ENCODE measurements at regions not wholly inside any gene's neighbourhood (a gene's known extent, or its start where the extent isn't known, plus 50 kb on each side); places are given as distances from the start of the nearest gene placed in this dataset.
"Not testable (repeated sequence)": the region's sequence is repeated elsewhere in the genome, so short reads cannot be mapped to it uniquely, and the experiment has no call there.

DNA sequence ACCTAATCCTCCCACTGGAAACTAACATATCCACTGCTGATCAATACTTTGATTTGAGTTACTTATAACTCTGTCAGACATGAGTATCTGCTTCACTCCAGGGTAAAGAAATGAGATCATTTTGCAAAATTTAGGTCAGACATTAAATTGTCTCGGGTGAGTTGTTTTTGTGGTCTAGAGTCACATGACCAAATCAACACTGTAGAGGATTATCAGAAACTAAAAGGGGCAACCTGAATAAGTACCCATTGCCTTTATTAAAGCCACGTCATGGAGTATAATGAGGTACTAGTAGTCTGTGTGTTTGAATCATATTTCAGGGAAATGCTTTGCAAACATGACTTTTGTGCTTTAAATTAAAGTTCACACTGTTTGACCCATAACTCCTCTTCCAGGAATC, 107.7 kb upstream of the ADO start:
- Histone ChIP-seq H3K4me3 (ENCODE audit: low read length) (no peak overlapping the region), H3K27ac (ENCODE audit: low read length) (no peak overlapping the region), H3K36me3 (ENCODE audit: insufficient read depth, low read depth, low read length) (no peaks in the 10 kb centered on the region), H3K9ac (ENCODE audit: low read depth, low read length) (no peak overlapping the region), H3K4me1 (ENCODE audit: insufficient read depth, low read length) (peaks cover 7% of the 10 kb centered on the region; the same call in 1 of the 2 replicates), H3K27me3 (ENCODE audit: insufficient read depth, low read length) (no peaks in the 10 kb centered on the region), H3K9me3 (ENCODE audit: insufficient read depth, low read depth, low read length) (peaks cover 30% of the 10 kb centered on the region)

DNA sequence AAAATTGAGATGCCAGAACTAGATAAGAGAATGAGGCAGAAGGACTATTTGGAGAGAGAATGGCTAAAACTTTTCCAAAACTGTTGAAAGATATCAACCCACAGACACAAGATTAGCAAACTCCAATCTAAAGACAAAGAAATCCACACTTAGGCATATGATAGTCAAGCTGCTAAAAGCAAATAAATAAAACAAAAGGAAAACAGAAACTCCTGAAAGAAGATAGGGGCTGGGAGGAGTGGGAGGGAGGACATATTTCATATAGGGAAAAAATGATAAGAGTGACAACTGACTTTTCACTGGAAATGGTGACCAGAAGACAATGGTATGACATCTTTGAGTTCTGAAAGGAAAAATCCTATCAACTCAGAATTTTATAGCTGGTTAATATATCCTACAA, 105.4 kb upstream of the ADO start:
- Histone ChIP-seq H3K9me3 (ENCODE audit: insufficient read depth, low read depth, low read length) (peaks cover 30% of the 10 kb centered on the region), H3K27ac (ENCODE audit: low read length) (no peak overlapping the region), H3K9ac (ENCODE audit: low read depth, low read length) (no peak overlapping the region), H3K36me3 (ENCODE audit: insufficient read depth, low read depth, low read length) (no peaks in the 10 kb centered on the region), H3K4me1 (ENCODE audit: insufficient read depth, low read length) (no peaks in the 10 kb centered on the region), H3K4me3 (ENCODE audit: low read length) (no peak overlapping the region), H3K27me3 (ENCODE audit: insufficient read depth, low read length) (no peaks in the 10 kb centered on the region)

DNA sequence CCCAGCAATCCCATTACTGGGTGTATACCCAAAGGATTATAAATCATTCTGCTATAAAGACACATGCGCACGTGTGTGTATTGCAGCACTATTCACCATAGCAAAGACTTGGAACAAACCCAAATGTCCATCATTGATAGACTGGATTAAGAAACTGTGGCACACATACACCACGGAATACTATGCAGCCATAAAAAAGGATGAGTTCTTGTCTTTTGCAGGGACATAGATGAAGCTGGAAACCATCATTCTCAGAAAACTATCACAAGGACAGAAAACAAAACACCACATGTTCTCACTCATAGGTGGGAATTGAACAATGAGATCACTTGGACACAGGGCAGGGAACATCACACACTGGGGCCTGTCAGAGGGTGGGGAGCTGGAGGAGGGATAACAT, 100.4 kb upstream of the ADO start:
- H3K4me3 ChIP-seq (ENCODE audit: low read length); H3K9ac ChIP-seq (ENCODE audit: low read depth, low read length); H3K36me3 ChIP-seq (ENCODE audit: insufficient read depth, low read depth, low read length); H3K27me3 ChIP-seq (ENCODE audit: insufficient read depth, low read length); H3K4me1 ChIP-seq (ENCODE audit: insufficient read depth, low read length); H3K27ac ChIP-seq (ENCODE audit: low read length): not testable (repeated sequence)
- H3K9me3 ChIP-seq (ENCODE audit: insufficient read depth, low read depth, low read length): peaks cover 16% of the 10 kb centered on the region

- Histone ChIP-seq H3K9me3 (ENCODE audit: insufficient read depth, low read depth, low read length) (peaks cover 5% of the 10 kb centered on the region; the same call in 1 of the 2 replicates), H3K4me3 (ENCODE audit: low read length) (no peak overlapping the region), H3K9ac (ENCODE audit: low read depth, low read length) (no peak overlapping the region), H3K27ac (ENCODE audit: low read length) (no peak overlapping the region), H3K27me3 (ENCODE audit: insufficient read depth, low read length) (no peaks in the 10 kb centered on the region), H3K4me1 (ENCODE audit: insufficient read depth, low read length) (no peaks in the 10 kb centered on the region), H3K36me3 (ENCODE audit: insufficient read depth, low read depth, low read length) (no peaks in the 10 kb centered on the region)
Measured at GRCh38 chr10:62705789-62706188, 98.7 kb upstream of the ADO start.

DNA sequence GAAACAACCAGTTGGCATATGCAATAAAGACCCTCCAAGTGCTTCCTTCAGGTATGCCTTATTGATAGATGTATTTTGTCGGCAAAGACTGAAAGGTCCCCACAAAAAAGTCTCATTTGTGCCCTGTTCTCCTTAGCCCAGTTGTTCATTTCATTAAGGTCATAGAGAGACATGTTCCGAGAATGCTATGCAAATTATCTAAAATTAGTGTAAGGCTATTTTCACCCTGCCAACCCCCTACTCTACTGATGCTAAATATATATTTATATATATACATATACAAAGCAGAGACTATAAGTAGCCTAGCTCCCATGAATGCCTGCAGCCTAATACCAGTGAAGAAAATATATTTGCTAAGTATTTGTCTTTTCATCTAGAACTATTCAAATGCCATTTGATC, 96.7 kb upstream of the ADO start:
- Histone ChIP-seq H3K27ac (ENCODE audit: low read length) (no peak overlapping the region), H3K4me3 (ENCODE audit: low read length) (no peak overlapping the region), H3K36me3 (ENCODE audit: insufficient read depth, low read depth, low read length) (no peaks in the 10 kb centered on the region), H3K9me3 (ENCODE audit: insufficient read depth, low read depth, low read length) (no peaks in the 10 kb centered on the region; the same call in 1 of the 2 replicates), H3K27me3 (ENCODE audit: insufficient read depth, low read length) (no peaks in the 10 kb centered on the region), H3K9ac (ENCODE audit: low read depth, low read length) (no peak overlapping the region), H3K4me1 (ENCODE audit: insufficient read depth, low read length) (no peaks in the 10 kb centered on the region)

DNA sequence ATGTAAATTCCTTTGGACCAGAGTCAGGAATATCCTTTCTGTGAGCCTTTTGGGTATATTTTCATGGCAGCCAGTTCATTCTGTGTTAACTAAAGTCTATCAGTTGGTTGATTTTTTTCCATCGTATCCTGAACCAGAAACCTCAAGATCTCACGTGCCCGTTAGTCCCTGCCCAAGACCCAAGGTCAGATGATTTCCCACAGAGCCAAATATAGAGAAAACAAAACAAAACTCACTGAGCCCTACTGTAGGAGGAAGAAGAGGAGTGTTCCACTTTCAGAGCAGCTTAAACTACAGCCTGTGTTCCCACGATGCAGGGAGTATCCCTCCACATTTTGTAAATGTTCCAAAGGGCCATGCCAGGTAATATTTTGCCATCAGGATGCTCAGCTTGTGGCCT, 96.0 kb upstream of the ADO start:
- Histone ChIP-seq H3K27me3 (ENCODE audit: insufficient read depth, low read length) (no peaks in the 10 kb centered on the region), H3K9me3 (ENCODE audit: insufficient read depth, low read depth, low read length) (no peaks in the 10 kb centered on the region; the same call in 1 of the 2 replicates), H3K4me1 (ENCODE audit: insufficient read depth, low read length) (no peaks in the 10 kb centered on the region), H3K36me3 (ENCODE audit: insufficient read depth, low read depth, low read length) (no peaks in the 10 kb centered on the region), H3K9ac (ENCODE audit: low read depth, low read length) (no peak overlapping the region), H3K27ac (ENCODE audit: low read length) (no peak overlapping the region), H3K4me3 (ENCODE audit: low read length) (no peak overlapping the region)

DNA sequence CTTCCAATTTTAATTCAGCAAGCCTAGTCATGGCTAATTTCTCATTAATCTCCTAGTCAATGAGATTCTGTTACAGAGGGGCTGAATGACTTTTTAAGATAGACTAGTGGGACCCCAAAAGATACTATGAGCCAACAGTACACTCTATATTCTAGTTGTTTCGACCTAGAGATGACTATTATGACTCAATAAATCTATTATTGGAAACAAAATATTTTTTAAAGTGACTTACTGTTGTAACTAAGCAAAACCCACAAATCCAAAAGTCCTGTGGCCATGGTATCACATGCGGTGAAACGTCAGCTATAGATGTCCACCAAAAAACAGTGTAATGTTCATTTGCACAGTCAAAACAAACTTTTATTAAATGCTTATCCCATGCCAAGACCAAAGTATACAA, 95.3 kb upstream of the ADO start:
- H3K27ac ChIP-seq (ENCODE audit: low read length): no peak overlapping the region
- no peaks in the 10 kb centered on the region; the same call in 1 of the 2 replicates for H3K9me3 ChIP-seq (ENCODE audit: insufficient read depth, low read depth, low read length)
- H3K4me3 ChIP-seq (ENCODE audit: low read length): no peak overlapping the region
- H3K36me3 ChIP-seq (ENCODE audit: insufficient read depth, low read depth, low read length): no peaks in the 10 kb centered on the region
- H3K27me3 ChIP-seq (ENCODE audit: insufficient read depth, low read length): no peaks in the 10 kb centered on the region
- no peak overlapping the region for H3K9ac ChIP-seq (ENCODE audit: low read depth, low read length)
- H3K4me1 ChIP-seq (ENCODE audit: insufficient read depth, low read length): no peaks in the 10 kb centered on the region

GRCh38 chr10:62710182-62710581, 94.3 kb upstream of the ADO start:
- Histone ChIP-seq H3K36me3 (ENCODE audit: insufficient read depth, low read depth, low read length) (no peaks in the 10 kb centered on the region), H3K4me3 (ENCODE audit: low read length) (no peak overlapping the region), H3K9ac (ENCODE audit: low read depth, low read length) (no peak overlapping the region), H3K4me1 (ENCODE audit: insufficient read depth, low read length) (no peaks in the 10 kb centered on the region), H3K9me3 (ENCODE audit: insufficient read depth, low read depth, low read length) (no peaks in the 10 kb centered on the region; the same call in 1 of the 2 replicates), H3K27me3 (ENCODE audit: insufficient read depth, low read length) (no peaks in the 10 kb centered on the region), H3K27ac (ENCODE audit: low read length) (no peak overlapping the region)

DNA sequence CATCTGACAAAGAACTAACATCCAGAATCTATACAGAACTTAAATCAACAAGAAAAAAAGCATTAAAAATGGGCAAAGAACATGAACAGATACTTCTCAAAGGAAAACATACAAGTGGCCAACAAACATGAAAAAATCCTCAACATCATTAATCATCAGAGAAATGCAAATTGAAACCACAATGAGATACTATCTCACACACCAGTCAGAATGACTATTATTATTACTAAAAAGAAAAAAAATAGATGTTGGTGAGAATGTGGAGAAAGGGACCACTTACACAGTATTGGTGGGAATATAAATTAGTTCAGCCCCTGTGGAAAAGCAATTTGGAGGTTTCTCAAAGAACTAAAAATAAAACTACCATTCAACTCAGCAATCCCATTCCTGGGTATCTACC, 89.1 kb upstream of the ADO start:
- H3K27me3 ChIP-seq (ENCODE audit: insufficient read depth, low read length): no peaks in the 10 kb centered on the region
- H3K4me1 ChIP-seq (ENCODE audit: insufficient read depth, low read length): no peaks in the 10 kb centered on the region
- H3K9ac ChIP-seq (ENCODE audit: low read depth, low read length): no peak overlapping the region
- H3K36me3 ChIP-seq (ENCODE audit: insufficient read depth, low read depth, low read length): no peaks in the 10 kb centered on the region
- no peak overlapping the region for H3K4me3 ChIP-seq (ENCODE audit: low read length)
- no peak overlapping the region for H3K27ac ChIP-seq (ENCODE audit: low read length)
- H3K9me3 ChIP-seq (ENCODE audit: insufficient read depth, low read depth, low read length): no peaks in the 10 kb centered on the region; the same call in none of the 2 replicates

DNA sequence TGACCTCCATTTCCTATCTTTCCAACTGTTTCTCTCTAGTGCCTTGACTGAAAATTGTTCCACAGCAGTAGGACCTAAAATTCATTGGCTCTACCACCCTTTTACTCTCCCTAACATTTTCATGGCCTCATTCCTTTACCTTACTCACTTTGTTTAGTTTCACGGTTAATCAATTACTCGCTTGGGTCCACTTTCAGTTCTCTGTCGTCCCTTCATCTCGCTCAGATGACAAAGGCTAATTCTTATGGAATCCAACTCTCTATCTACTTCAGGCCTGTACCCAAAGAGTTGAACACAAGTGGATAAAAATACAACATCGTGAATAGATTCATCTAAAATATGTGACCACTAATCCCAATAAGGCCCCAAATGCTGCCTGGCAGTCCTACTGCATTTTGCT, 85.9 kb upstream of the ADO start:
- Histone ChIP-seq H3K4me1 (ENCODE audit: insufficient read depth, low read length) (no peaks in the 10 kb centered on the region), H3K27ac (ENCODE audit: low read length) (no peak overlapping the region), H3K27me3 (ENCODE audit: insufficient read depth, low read length) (no peaks in the 10 kb centered on the region; the same call in 1 of the 2 replicates), H3K4me3 (ENCODE audit: low read length) (no peak overlapping the region), H3K36me3 (ENCODE audit: insufficient read depth, low read depth, low read length) (no peaks in the 10 kb centered on the region), H3K9ac (ENCODE audit: low read depth, low read length) (no peak overlapping the region), H3K9me3 (ENCODE audit: insufficient read depth, low read depth, low read length) (no peaks in the 10 kb centered on the region; the same call in 1 of the 2 replicates)

DNA sequence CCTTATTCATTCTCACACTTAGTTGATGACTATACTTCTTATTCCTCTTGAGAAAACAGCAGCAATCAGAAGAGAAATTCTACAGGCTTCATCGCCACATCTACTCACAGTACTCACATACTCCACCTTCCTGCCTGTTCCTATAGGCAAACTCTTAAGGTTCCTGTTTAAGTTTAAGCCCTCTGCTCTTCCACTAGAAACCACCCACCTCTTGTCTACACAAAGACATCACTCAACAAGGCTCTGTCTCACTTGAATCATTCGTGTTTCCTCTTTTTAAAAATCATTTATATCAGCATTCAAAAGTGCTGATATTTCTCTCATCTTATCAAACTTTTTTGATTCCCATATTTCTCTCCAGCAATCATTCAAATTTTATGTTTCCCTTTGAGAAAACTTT, 85.5 kb upstream of the ADO start:
- Histone ChIP-seq H3K9me3 (ENCODE audit: insufficient read depth, low read depth, low read length) (no peaks in the 10 kb centered on the region; the same call in 1 of the 2 replicates), H3K9ac (ENCODE audit: low read depth, low read length) (no peak overlapping the region), H3K27me3 (ENCODE audit: insufficient read depth, low read length) (no peaks in the 10 kb centered on the region; the same call in 1 of the 2 replicates), H3K36me3 (ENCODE audit: insufficient read depth, low read depth, low read length) (no peaks in the 10 kb centered on the region), H3K4me3 (ENCODE audit: low read length) (no peak overlapping the region), H3K4me1 (ENCODE audit: insufficient read depth, low read length) (no peaks in the 10 kb centered on the region), H3K27ac (ENCODE audit: low read length) (no peak overlapping the region)

- Histone ChIP-seq H3K36me3 (ENCODE audit: insufficient read depth, low read depth, low read length) (no peaks in the 10 kb centered on the region), H3K27me3 (ENCODE audit: insufficient read depth, low read length) (no peaks in the 10 kb centered on the region; the same call in 1 of the 2 replicates), H3K9ac (ENCODE audit: low read depth, low read length) (no peak overlapping the region), H3K4me3 (ENCODE audit: low read length) (no peak overlapping the region), H3K27ac (ENCODE audit: low read length) (no peak overlapping the region), H3K9me3 (ENCODE audit: insufficient read depth, low read depth, low read length) (no peaks in the 10 kb centered on the region; the same call in 1 of the 2 replicates), H3K4me1 (ENCODE audit: insufficient read depth, low read length) (no peaks in the 10 kb centered on the region)
Measured at GRCh38 chr10:62721687-62722086, 82.8 kb upstream of the ADO start.

All from iPS-20b (cell line).